ENCODE measurements at regions not wholly inside any gene's neighbourhood (a gene's known extent, or its start where the extent isn't known, plus 50 kb on each side); places are given as distances from the start of the nearest gene placed in this dataset.

DNA sequence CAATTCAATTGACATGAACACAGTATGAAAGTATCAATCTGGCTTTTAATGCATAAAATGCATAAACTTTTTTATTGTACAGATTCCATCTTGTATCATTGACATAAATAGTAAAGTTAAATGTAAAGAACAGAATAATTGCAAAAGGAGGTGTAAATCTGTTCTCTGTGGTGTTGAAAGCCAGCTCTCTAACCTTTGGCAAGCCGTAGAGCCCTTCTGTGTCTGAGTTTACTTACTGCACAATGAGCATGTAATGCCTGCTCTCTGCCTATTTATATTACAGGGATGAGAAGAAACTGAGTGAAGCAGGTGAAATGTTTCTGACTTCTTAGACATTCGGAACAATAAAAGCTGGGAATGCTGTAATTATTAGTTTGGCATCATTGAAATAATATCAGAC lies 389.3 kb upstream of the EPHA5 start:
- Histone ChIP-seq H3K27ac (no peak overlapping the region), H3K4me3 (ENCODE audit: low read depth in 1 of 2, low read length in 1 of 2) (no peak overlapping the region), H3K9me3 (no peaks in the 10 kb centered on the region), H3K4me1 (ENCODE audit: control insufficient read depth in 1 of 2, insufficient read depth in 1 of 2, low read depth in 1 of 2, low read length in 1 of 2) (no peaks in the 10 kb centered on the region), H3K27me3 (no peaks in the 10 kb centered on the region), H3K36me3 (no peaks in the 10 kb centered on the region)
- TF ChIP-seq, protein P1, sequence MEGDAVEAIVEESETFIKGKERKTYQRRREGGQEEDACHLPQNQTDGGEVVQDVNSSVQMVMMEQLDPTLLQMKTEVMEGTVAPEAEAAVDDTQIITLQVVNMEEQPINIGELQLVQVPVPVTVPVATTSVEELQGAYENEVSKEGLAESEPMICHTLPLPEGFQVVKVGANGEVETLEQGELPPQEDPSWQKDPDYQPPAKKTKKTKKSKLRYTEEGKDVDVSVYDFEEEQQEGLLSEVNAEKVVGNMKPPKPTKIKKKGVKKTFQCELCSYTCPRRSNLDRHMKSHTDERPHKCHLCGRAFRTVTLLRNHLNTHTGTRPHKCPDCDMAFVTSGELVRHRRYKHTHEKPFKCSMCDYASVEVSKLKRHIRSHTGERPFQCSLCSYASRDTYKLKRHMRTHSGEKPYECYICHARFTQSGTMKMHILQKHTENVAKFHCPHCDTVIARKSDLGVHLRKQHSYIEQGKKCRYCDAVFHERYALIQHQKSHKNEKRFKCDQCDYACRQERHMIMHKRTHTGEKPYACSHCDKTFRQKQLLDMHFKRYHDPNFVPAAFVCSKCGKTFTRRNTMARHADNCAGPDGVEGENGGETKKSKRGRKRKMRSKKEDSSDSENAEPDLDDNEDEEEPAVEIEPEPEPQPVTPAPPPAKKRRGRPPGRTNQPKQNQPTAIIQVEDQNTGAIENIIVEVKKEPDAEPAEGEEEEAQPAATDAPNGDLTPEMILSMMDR (IDR thresholded peaks at IDR 0.05): no peak

DNA sequence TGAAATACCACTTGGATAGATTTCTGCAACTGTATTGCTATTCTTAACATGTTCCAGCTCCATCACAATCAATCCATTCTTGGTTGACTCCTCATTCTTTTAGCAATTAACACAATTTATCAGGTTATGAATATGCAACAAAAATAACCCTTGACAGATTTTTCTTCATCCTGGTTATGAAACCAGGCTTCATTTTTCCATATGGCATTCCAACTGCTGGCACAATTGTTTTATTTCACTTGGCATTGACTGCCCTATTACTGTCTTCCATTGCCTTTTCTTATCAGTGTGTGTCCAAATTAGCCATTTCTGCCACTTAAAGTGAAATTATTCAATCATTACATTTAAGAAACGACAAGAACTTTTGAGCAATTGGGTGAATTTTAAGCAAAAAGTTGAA lies 388.8 kb upstream of the EPHA5 start:
- H3K9me3 ChIP-seq: no peaks in the 10 kb centered on the region
- no peaks in the 10 kb centered on the region for H3K4me1 ChIP-seq (ENCODE audit: control insufficient read depth in 1 of 2, insufficient read depth in 1 of 2, low read depth in 1 of 2, low read length in 1 of 2)
- H3K36me3 ChIP-seq: no peaks in the 10 kb centered on the region
- H3K27ac ChIP-seq: no peak overlapping the region
- TF ChIP-seq, protein P1 (IDR thresholded peaks at IDR 0.05): no peak
- no peaks in the 10 kb centered on the region for H3K27me3 ChIP-seq
- no peak overlapping the region for H3K4me3 ChIP-seq (ENCODE audit: low read depth in 1 of 2, low read length in 1 of 2)

DNA sequence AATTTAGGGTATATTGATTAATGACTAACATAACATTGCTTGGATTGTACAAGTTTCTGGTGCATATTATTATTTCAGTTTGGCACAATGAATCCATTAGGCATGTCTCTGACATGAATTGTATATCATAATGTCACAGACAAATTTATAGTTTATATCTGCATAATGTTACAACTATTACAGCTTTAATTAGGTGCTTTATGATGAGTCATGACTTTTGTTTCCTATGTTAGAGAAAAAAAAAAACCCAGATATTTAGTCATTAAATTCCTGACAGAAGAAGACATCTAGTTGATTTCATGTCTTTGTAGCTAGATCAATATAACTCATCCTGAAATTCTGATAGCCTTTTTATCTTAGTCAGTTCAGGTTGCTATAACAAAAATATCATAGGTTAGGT lies 385.7 kb upstream of the EPHA5 start:
- Histone ChIP-seq H3K36me3 (no peaks in the 10 kb centered on the region), H3K9me3 (no peaks in the 10 kb centered on the region), H3K4me1 (ENCODE audit: control insufficient read depth in 1 of 2, insufficient read depth in 1 of 2, low read depth in 1 of 2, low read length in 1 of 2) (no peaks in the 10 kb centered on the region), H3K27me3 (no peaks in the 10 kb centered on the region), H3K27ac (no peak overlapping the region), H3K4me3 (ENCODE audit: low read depth in 1 of 2, low read length in 1 of 2) (no peak overlapping the region)
- TF ChIP-seq, protein P1 (IDR thresholded peaks at IDR 0.05): no peak

DNA sequence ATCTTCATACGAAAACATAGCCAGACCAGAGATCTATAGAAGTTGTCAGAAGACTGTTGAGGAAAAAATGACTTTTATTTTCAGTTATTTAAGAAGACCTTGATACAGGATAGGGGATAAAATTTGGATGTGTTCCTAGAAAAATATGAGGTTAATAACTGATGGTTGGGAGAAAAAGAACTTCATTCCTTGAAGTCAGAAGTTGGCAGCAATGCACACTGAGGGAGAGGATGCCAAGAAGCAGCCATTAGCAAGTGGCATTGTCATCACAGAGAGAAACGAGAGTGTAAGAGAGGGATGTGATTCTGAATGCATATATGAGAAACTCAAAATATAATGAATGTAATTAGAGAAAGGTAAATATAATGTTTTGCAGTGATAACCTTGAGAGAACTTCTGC lies 382.1 kb upstream of the EPHA5 start:
- H3K27me3 ChIP-seq: no peaks in the 10 kb centered on the region

DNA sequence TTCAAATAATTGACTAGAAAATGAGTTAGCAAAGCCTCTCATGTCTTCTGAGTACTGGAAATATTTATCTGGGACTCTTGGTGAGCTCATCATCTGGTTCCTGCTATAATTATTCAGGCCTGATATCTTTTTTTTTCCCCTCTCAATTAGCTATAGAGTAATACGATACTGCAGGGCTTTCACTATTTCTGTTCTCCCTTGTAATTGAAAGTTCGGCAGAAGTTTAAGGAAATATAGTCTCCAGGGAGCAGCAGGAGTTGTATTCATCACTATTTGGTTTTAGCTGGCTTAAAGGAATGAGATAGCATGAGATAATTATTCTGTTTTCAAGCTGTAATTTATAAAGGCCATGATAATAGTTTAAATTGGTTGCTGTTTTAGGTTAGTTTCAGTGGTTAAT lies 378.6 kb upstream of the EPHA5 start:
- Histone ChIP-seq H3K27ac (no peak overlapping the region), H3K9me3 (no peaks in the 10 kb centered on the region), H3K27me3 (no peaks in the 10 kb centered on the region), H3K4me3 (ENCODE audit: low read depth in 1 of 2, low read length in 1 of 2) (no peak overlapping the region), H3K36me3 (no peaks in the 10 kb centered on the region), H3K4me1 (ENCODE audit: control insufficient read depth in 1 of 2, insufficient read depth in 1 of 2, low read depth in 1 of 2, low read length in 1 of 2) (no peaks in the 10 kb centered on the region)
- TF ChIP-seq, protein P1 (IDR thresholded peaks at IDR 0.05): no peak

More for the DNA sequence above, 382.1 kb upstream of the EPHA5 start:
- no peak overlapping the region for H3K4me3 ChIP-seq (ENCODE audit: low read depth in 1 of 2, low read length in 1 of 2)
- TF ChIP-seq, protein P1 (IDR thresholded peaks at IDR 0.05): no peak
- H3K9me3 ChIP-seq: no peaks in the 10 kb centered on the region
- no peaks in the 10 kb centered on the region for H3K4me1 ChIP-seq (ENCODE audit: control insufficient read depth in 1 of 2, insufficient read depth in 1 of 2, low read depth in 1 of 2, low read length in 1 of 2)
- H3K36me3 ChIP-seq: no peaks in the 10 kb centered on the region
- H3K27ac ChIP-seq: no peak overlapping the region

DNA sequence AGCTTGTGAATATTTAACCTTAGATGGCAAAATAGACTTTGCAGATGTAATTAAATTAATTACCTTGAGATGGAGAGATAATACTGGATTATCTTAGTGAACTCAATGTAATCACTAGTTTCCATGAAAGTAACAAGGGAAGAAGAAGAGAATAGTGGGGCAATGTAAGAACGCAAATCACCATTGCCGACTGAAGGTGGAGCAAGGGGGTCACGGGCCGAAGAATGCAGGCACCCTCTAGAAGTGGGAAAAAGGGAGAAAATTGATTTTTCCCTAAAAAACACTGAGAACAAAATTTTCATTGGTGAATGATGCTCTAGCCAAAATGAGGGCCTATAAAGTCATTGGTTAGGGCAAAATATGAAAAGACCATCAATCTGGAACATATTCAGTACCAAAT lies 375.6 kb upstream of the EPHA5 start:
- no peak overlapping the region for H3K4me3 ChIP-seq (ENCODE audit: low read depth in 1 of 2, low read length in 1 of 2)
- H3K36me3 ChIP-seq: no peaks in the 10 kb centered on the region
- no peak overlapping the region for H3K27ac ChIP-seq
- no peaks in the 10 kb centered on the region for H3K9me3 ChIP-seq
- no peaks in the 10 kb centered on the region for H3K27me3 ChIP-seq
- no peaks in the 10 kb centered on the region for H3K4me1 ChIP-seq (ENCODE audit: control insufficient read depth in 1 of 2, insufficient read depth in 1 of 2, low read depth in 1 of 2, low read length in 1 of 2)
- TF ChIP-seq, protein P1 (IDR thresholded peaks at IDR 0.05): no peak
